Type B pancreatic cell (in vitro differentiated cells): ENCODE measurements at regions not wholly inside any gene's neighbourhood (a gene's known extent, or its start where the extent isn't known, plus 50 kb on each side); places are given as distances from the start of the nearest gene placed in this dataset.

Experiments used
- DNase-seq: peaks from one replicate; pipeline ENCODE4 v3.0.0; 2021; ENCODE audit warnings: mixed read lengths; ENCODE audit not compliant: unreplicated experiment; ENCODE audit errors: extremely low spot score
- H3K27ac Mint-ChIP-seq: 2 replicates; pipeline ENCODE4 v1.8.0; 2021; ENCODE audit warnings: mild to moderate bottlenecking, mixed read lengths
- H3K27me3 Mint-ChIP-seq: 2 replicates; pipeline ENCODE4 v1.8.0; 2021; ENCODE audit warnings: mixed read lengths
- H3K36me3 Mint-ChIP-seq: 2 replicates; pipeline ENCODE4 v1.8.0; 2021; ENCODE audit warnings: mixed read lengths
- H3K4me1 Mint-ChIP-seq: one replicate; pipeline ENCODE4 v1.8.0; 2021; ENCODE audit warnings: mixed read lengths; ENCODE audit not compliant: unreplicated experiment
- H3K4me3 Mint-ChIP-seq: 2 replicates; pipeline ENCODE4 v1.8.0; 2021; ENCODE audit warnings: mild to moderate bottlenecking, mixed read lengths
- H3K9me3 Mint-ChIP-seq: 2 replicates; pipeline ENCODE4 v1.8.0; 2021; ENCODE audit warnings: mixed read lengths
- CTCF ChIP-seq: fragments of 200-600 bp; sonication (generic); conservative IDR thresholded peaks from 2 replicates; pipeline ENCODE4 v1.5.0; 2021; ENCODE audit warnings: antibody characterized with exemption, mild to moderate bottlenecking

- no peak for TF ChIP-seq CTCF
- H3K36me3 Mint-ChIP-seq: no peaks in the 10 kb centered on the region
- DNase-seq: no peak
- no peaks in the 10 kb centered on the region for H3K27me3 Mint-ChIP-seq
- no peaks in the 10 kb centered on the region for H3K9me3 Mint-ChIP-seq
- H3K27ac Mint-ChIP-seq: no peak overlapping the region
- no peaks in the 10 kb centered on the region for H3K4me1 Mint-ChIP-seq
- H3K4me3 Mint-ChIP-seq: no peak overlapping the region
These were observed 286.3 kb downstream of the RPAP3 start for GRCh38 chr12:47419497-47419896.

GRCh38 chr12:47417955-47418354, 287.9 kb downstream of the RPAP3 start:
- H3K4me3 Mint-ChIP-seq: no peak overlapping the region
- H3K4me1 Mint-ChIP-seq: no peaks in the 10 kb centered on the region

GRCh38 chr12:47417121-47417520, 288.7 kb downstream of the RPAP3 start:
- H3K27me3 Mint-ChIP-seq: peaks cover 4% of the 10 kb centered on the region
- H3K9me3 Mint-ChIP-seq: no peaks in the 10 kb centered on the region
- no peak for DNase-seq
- no peak overlapping the region for H3K27ac Mint-ChIP-seq
- TF ChIP-seq CTCF: no peak
- H3K36me3 Mint-ChIP-seq: no peaks in the 10 kb centered on the region
- no peak overlapping the region for H3K4me3 Mint-ChIP-seq
- H3K4me1 Mint-ChIP-seq: no peaks in the 10 kb centered on the region

More at GRCh38 chr12:47417955-47418354, 287.9 kb downstream of the RPAP3 start:
- peaks cover under 1% of the 10 kb centered on the region for H3K27me3 Mint-ChIP-seq
- H3K9me3 Mint-ChIP-seq: no peaks in the 10 kb centered on the region
- no peak for DNase-seq
- no peak overlapping the region for H3K27ac Mint-ChIP-seq
- H3K36me3 Mint-ChIP-seq: no peaks in the 10 kb centered on the region
- no peak for TF ChIP-seq CTCF

- Mint-ChIP-seq H3K27ac (no peak overlapping the region), H3K4me1 (no peaks in the 10 kb centered on the region), H3K36me3 (no peaks in the 10 kb centered on the region), H3K27me3 (peaks cover 4% of the 10 kb centered on the region), H3K9me3 (no peaks in the 10 kb centered on the region), H3K4me3 (no peak overlapping the region)
- DNase-seq: no peak
- no peak for TF ChIP-seq CTCF
These were observed 290.8 kb downstream of the RPAP3 start for GRCh38 chr12:47415054-47415453.

GRCh38 chr12:47414511-47414910, 291.3 kb downstream of the RPAP3 start:
- H3K36me3 Mint-ChIP-seq: no peaks in the 10 kb centered on the region
- no peak for DNase-seq

More at GRCh38 chr12:47414511-47414910, 291.3 kb downstream of the RPAP3 start:
- no peak overlapping the region for H3K4me3 Mint-ChIP-seq
- no peaks in the 10 kb centered on the region for H3K9me3 Mint-ChIP-seq
- TF ChIP-seq CTCF: no peak
- H3K27me3 Mint-ChIP-seq: peaks cover 4% of the 10 kb centered on the region
- H3K4me1 Mint-ChIP-seq: no peaks in the 10 kb centered on the region
- no peak overlapping the region for H3K27ac Mint-ChIP-seq
